OCI-LY1 (cell line): ENCODE measurements at regions not wholly inside any gene's neighbourhood (a gene's known extent, or its start where the extent isn't known, plus 50 kb on each side); places are given as distances from the start of the nearest gene placed in this dataset.

ENCODE experiments used
- CTCF ChIP-seq: fragments of 200-600 bp; sonication (generic), shearing (Covaris generic); IDR thresholded peaks from 2 replicates; pipeline ENCODE4 v1.5.1; 2017; ENCODE audit warnings: mild to moderate bottlenecking, antibody characterized with exemption, low read length, moderate library complexity, mixed read lengths
- EZH2 ChIP-seq: fragments of 200-600 bp; sonication (generic), shearing (Covaris generic); IDR thresholded peaks from 2 replicates; pipeline ENCODE4 v1.8.0; 2017; ENCODE audit warnings: borderline replicate concordance, mixed run types, mild to moderate bottlenecking, antibody characterized with exemption, low read length, moderate library complexity, mixed read lengths

GRCh38 chr14:29191092-29191491 is 424.5 kb downstream of the FOXG1 start:
- no peak for TF ChIP-seq CTCF
- TF ChIP-seq EZH2: no peak
